Activated CD8-positive, alpha-beta T cell treated with anti-CD3 and anti-CD28 coated beads for 36 hours (primary cell): ENCODE measurements at regions not wholly inside any gene's neighbourhood (a gene's known extent, or its start where the extent isn't known, plus 50 kb on each side); places are given as distances from the start of the nearest gene placed in this dataset.

Source experiments
- ATAC-seq: fragments of 200-7000 bp; cut with Tn5 transposase; one replicate; pipeline ENCODE4 v1.10.0; 2021; ENCODE audit warnings: mild to moderate bottlenecking, moderate library complexity
- CTCF ChIA-PET: fragments of 350-600 bp; sonication (Branson Sonifier 250); formaldehyde crosslinking; loops from one replicate; lab custom pipeline; 2021; ENCODE audit warnings: antibody characterized with exemption; lab: Charles Lee
- POLR2A ChIA-PET: fragments of 350-600 bp; sonication (Branson Sonifier 250); formaldehyde crosslinking; loops from one replicate; lab custom pipeline; 2021; ENCODE audit warnings: antibody characterized with exemption; lab: Charles Lee
- DNase-seq: peaks from one replicate; pipeline ENCODE4 v3.0.0-alpha.2; 2020
- H3K27ac Mint-ChIP-seq: one replicate; pipeline ENCODE4 v1.8.0; 2021; ENCODE audit warnings: mild to moderate bottlenecking, mixed read lengths
- H3K27me3 Mint-ChIP-seq: one replicate; pipeline ENCODE4 v1.8.0; 2021; ENCODE audit warnings: mixed read lengths
- H3K36me3 Mint-ChIP-seq: one replicate; pipeline ENCODE4 v1.8.0; 2021; ENCODE audit warnings: low read depth, mixed read lengths
- H3K4me1 Mint-ChIP-seq: one replicate; pipeline ENCODE4 v1.8.0; 2021; ENCODE audit warnings: low read depth, mixed read lengths
- H3K4me3 Mint-ChIP-seq: one replicate; pipeline ENCODE4 v1.8.0; 2021; ENCODE audit warnings: mild to moderate bottlenecking, moderate library complexity, mixed read lengths
- H3K9me3 Mint-ChIP-seq: one replicate; pipeline ENCODE4 v1.8.0; 2021; ENCODE audit warnings: mixed read lengths
- intact Hi-C: fragments of 100-400 bp; cut with micrococcal nuclease; formaldehyde crosslinking; loops from one replicate; pipeline ENCODE4 v1.10.0; 2022
- TF ChIP-seq, protein P1 (sequence below): fragments of 200-600 bp; IDR thresholded peaks from one replicate; pipeline ENCODE4 v1.8.0; 2022; ENCODE audit warnings: antibody characterized with exemption, mild to moderate bottlenecking

- peaks cover 6% of the 10 kb centered on the region for H3K9me3 Mint-ChIP-seq
- ATAC-seq = no peak
- H3K4me3 Mint-ChIP-seq = no peak overlapping the region
- no peaks in the 10 kb centered on the region for H3K4me1 Mint-ChIP-seq
- H3K27me3 Mint-ChIP-seq = no peaks in the 10 kb centered on the region
- TF ChIP-seq, protein P1, sequence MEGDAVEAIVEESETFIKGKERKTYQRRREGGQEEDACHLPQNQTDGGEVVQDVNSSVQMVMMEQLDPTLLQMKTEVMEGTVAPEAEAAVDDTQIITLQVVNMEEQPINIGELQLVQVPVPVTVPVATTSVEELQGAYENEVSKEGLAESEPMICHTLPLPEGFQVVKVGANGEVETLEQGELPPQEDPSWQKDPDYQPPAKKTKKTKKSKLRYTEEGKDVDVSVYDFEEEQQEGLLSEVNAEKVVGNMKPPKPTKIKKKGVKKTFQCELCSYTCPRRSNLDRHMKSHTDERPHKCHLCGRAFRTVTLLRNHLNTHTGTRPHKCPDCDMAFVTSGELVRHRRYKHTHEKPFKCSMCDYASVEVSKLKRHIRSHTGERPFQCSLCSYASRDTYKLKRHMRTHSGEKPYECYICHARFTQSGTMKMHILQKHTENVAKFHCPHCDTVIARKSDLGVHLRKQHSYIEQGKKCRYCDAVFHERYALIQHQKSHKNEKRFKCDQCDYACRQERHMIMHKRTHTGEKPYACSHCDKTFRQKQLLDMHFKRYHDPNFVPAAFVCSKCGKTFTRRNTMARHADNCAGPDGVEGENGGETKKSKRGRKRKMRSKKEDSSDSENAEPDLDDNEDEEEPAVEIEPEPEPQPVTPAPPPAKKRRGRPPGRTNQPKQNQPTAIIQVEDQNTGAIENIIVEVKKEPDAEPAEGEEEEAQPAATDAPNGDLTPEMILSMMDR = no peak
- H3K27ac Mint-ChIP-seq = no peak overlapping the region
- no peaks in the 10 kb centered on the region for H3K36me3 Mint-ChIP-seq
- intact Hi-C loops = no loop called here
- ChIA-PET POLR2A (no interaction called here), CTCF (no interaction called here)
- DNase-seq = no peak
Observed at GRCh38 chr9:13575558-13575957, 296.1 kb upstream of the MPDZ start.

DNA sequence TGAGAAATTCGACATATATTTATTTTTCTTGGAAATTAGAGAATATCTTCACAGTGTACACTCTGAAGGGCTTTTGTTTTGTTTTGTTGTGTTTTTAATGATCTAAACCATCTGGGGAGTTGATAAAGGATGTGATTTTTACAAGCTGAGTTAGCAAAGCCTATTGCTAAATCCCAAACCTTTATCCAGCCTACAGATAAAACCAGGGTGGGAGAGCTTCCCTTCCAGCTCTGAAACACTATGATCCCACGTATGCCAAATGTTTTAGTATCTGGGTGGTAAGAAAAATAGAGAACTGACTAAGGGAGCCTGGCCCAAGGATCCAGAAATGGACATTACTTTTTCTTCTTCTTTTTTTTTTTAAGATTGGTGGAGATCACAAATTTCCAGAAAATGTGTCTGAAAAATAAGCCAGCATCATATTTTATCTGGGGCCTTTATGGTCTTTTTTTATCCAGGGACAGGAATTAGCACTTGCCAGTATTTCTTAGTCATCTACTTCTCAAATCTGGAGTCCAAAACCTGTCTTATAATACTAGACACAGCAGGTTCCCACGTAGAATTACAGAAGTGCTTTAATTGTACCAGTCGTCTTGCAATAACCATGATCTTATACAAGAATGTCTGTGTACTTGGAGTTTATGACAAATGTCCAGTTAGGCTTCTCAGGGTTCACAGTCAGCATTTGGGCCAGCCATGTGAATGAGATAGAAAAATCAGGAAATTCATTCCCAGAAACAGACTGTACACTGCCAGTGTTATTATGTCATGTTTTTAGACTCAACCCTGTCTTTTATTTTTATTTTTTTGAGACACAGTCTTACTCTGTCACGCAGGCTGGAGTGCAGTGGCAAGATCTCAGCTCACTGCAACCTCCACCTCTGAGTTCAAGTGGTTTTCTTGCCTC is 290.8 kb upstream of the MPDZ start:
- ChIA-PET CTCF (no interaction called here), POLR2A (no interaction called here)
- DNase-seq (no peak), ATAC-seq (no peak)
- TF ChIP-seq, protein P1 = no peak
- Mint-ChIP-seq H3K27ac (no peak overlapping the region), H3K27me3 (peaks cover 3% of the 10 kb centered on the region), H3K9me3 (peaks cover 5% of the 10 kb centered on the region), H3K36me3 (no peaks in the 10 kb centered on the region), H3K4me1 (no peaks in the 10 kb centered on the region), H3K4me3 (no peak overlapping the region)
- intact Hi-C loops = no loop called here

GRCh38 chr9:13569602-13570067 is 290.1 kb upstream of the MPDZ start:
- Mint-ChIP-seq H3K27ac (no peak overlapping the region), H3K36me3 (no peaks in the 10 kb centered on the region), H3K9me3 (peaks cover 3% of the 10 kb centered on the region), H3K4me1 (no peaks in the 10 kb centered on the region), H3K4me3 (no peak overlapping the region), H3K27me3 (peaks cover 3% of the 10 kb centered on the region)
- intact Hi-C loops = no loop called here
- ChIA-PET CTCF (no interaction called here), POLR2A (no interaction called here)
- TF ChIP-seq, protein P1 = no peak
- ATAC-seq (no peak), DNase-seq (no peak)

DNA sequence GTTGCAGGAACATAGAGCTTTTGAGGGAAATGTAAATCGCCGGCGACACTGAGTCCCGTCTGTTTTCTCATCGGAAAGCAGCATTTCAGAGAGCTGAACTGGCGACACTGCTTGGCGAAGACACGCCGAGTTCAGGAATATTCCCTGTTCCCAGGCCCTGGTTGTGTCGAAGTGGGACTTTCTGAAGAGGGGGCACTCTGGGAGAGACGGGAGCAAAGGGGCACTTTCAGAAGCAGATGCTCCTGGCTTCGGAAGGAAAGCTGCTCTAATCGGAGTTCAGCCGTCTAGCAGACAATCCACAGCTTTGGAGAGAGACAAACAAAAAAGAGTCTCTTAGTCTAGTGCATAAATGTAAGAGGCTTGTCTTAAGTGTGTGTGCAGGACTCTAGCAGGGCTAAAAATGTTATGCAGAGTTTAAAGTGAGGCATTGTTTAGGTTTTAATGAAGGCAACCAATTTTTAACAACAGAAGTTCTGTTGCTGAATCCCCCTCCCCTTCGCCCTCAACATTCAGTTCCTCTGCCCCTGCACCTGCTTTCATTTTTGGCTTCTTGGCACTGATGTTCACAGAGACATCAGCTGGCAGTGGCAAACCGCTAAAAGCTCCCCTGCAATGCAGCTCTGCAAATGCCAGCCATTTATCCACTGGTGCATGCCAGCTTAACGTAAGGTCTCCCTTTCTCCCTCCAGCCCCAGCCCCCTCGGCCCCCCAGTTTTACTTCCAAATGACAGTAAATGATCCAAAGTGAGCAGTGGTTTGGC is 289.5 kb upstream of the MPDZ start:
- Mint-ChIP-seq H3K27ac (no peak overlapping the region), H3K9me3 (peaks cover 3% of the 10 kb centered on the region), H3K36me3 (no peaks in the 10 kb centered on the region), H3K4me3 (no peak overlapping the region), H3K27me3 (peaks cover 3% of the 10 kb centered on the region), H3K4me1 (no peaks in the 10 kb centered on the region)
- ChIA-PET POLR2A (no interaction called here), CTCF (no interaction called here)
- TF ChIP-seq, protein P1 = no peak
- intact Hi-C loops = no loop called here
- ATAC-seq (no peak), DNase-seq (no peak)

- ChIA-PET CTCF (no interaction called here), POLR2A (no interaction called here)
- TF ChIP-seq, protein P1 = no peak
- Mint-ChIP-seq H3K4me1 (no peaks in the 10 kb centered on the region), H3K27ac (no peak overlapping the region), H3K36me3 (no peaks in the 10 kb centered on the region), H3K27me3 (peaks cover 3% of the 10 kb centered on the region), H3K9me3 (peaks cover 3% of the 10 kb centered on the region), H3K4me3 (no peak overlapping the region)
- ATAC-seq (no peak), DNase-seq (no peak)
- intact Hi-C loops = no loop called here
Observed at GRCh38 chr9:13568405-13568804, 288.9 kb upstream of the MPDZ start.
